BE2C (cell line): ENCODE measurements at regions not wholly inside any gene's neighbourhood (a gene's known extent, or its start where the extent isn't known, plus 50 kb on each side); places are given as distances from the start of the nearest gene placed in this dataset.
A peak's percentile ranks its signal among the peaks of the same experiment; 100 is the strongest.

ENCODE experiments used
- DNase-seq: peaks from one replicate; pipeline ENCODE4 v3.0.0-alpha.2; 2020
- H3K27me3 ChIP-seq: fragments of 250-450 bp; sonication (Bioruptor Pico); 2 replicates; pipeline ENCODE4 v1.5.1; 2020; ENCODE audit warnings: mild to moderate bottlenecking
- H3K36me3 ChIP-seq: fragments of 250-450 bp; sonication (Bioruptor Pico); 2 replicates; pipeline ENCODE4 v1.5.1; 2020; ENCODE audit warnings: mild to moderate bottlenecking
- H3K4me1 ChIP-seq: fragments of 250-450 bp; sonication (Bioruptor Pico); 2 replicates; pipeline ENCODE4 v1.5.1; 2020
- H3K4me3 ChIP-seq: 2 replicates; pipeline ENCODE4 v1.5.1; 2011; ENCODE audit warnings: low read depth, low read length
- H3K9me3 ChIP-seq: fragments of 250-450 bp; sonication (Bioruptor Pico); 2 replicates; pipeline ENCODE4 v1.5.1; 2020
- TF ChIP-seq, protein P1 (sequence below): IDR thresholded peaks from 2 replicates; pipeline ENCODE4 v1.5.1; 2012; ENCODE audit warnings: mild to moderate bottlenecking, low read depth, low read length

DNA sequence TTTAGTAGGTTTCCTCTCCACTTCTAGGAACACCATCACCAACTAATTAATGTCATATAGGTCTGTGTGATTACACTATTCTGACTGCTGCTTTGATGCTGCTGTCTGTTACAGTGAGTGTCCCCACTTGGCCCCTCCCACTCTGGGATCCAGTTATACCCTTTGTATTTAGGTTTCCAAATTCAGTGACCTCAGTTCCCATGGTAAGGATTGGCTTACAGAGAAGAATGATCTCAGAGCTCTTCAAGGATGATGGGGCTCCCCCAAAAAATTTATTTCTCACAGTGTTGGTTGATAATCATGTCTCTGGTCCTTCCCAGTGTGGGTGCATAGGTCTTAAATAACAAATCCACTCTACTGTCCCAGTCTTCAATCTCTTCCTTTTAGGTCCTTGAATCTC, 210.0 kb upstream of the MYL2 start:
- Histone ChIP-seq H3K4me3 (no peak overlapping the region), H3K4me1 (no peaks in the 10 kb centered on the region), H3K27me3 (no peaks in the 10 kb centered on the region), H3K36me3 (no peaks in the 10 kb centered on the region), H3K9me3 (0 out of 2 replicates have a peak, but pooled peaks cover 2% of the 10 kb centered on the region)
- no peak for DNase-seq
- TF ChIP-seq, protein P1, sequence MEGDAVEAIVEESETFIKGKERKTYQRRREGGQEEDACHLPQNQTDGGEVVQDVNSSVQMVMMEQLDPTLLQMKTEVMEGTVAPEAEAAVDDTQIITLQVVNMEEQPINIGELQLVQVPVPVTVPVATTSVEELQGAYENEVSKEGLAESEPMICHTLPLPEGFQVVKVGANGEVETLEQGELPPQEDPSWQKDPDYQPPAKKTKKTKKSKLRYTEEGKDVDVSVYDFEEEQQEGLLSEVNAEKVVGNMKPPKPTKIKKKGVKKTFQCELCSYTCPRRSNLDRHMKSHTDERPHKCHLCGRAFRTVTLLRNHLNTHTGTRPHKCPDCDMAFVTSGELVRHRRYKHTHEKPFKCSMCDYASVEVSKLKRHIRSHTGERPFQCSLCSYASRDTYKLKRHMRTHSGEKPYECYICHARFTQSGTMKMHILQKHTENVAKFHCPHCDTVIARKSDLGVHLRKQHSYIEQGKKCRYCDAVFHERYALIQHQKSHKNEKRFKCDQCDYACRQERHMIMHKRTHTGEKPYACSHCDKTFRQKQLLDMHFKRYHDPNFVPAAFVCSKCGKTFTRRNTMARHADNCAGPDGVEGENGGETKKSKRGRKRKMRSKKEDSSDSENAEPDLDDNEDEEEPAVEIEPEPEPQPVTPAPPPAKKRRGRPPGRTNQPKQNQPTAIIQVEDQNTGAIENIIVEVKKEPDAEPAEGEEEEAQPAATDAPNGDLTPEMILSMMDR: no peak

DNA sequence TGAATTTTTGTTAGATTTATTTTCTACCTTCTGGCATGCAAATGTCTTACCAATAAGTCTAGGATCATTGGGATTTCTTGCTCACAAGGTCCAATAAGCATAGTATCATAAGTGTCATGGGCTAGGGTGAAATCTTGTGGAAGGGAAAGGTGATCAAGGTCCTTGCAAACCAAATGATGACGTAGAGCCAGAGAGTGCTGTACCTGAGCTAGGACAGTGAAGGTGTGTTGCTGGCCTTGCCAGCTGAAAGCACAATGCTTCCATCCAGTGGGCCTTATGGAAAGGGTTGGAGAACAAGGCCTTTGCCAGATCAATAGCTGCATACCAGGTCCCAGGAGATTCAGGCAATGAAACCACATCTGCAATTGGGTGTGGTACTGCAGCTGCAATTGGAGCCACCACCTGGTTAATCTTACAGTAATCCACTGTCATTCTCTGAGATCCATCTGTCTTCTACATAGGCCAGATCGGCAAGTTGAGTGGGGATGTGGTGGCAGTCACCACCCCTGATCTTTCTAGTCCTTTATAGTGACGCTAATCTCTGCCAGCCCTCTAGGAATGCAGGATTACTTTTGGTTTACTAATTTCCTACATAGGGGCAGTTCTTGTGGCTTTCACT, 208.9 kb upstream of the MYL2 start:
- DNase-seq: no peak
- Histone ChIP-seq H3K4me3 (no peak overlapping the region), H3K36me3 (no peaks in the 10 kb centered on the region), H3K9me3 (0 out of 2 replicates have a peak, but pooled peaks cover 2% of the 10 kb centered on the region), H3K27me3 (no peaks in the 10 kb centered on the region), H3K4me1 (no peaks in the 10 kb centered on the region)
- TF ChIP-seq, protein P1: no peak

- H3K36me3 ChIP-seq: no peaks in the 10 kb centered on the region
- H3K4me1 ChIP-seq: peaks cover 6% of the 10 kb centered on the region
- DNase-seq: no peak
- H3K4me3 ChIP-seq: no peak overlapping the region
- TF ChIP-seq, protein P1: no peak
- 0 out of 2 replicates have a peak, but pooled peaks cover 2% of the 10 kb centered on the region for H3K9me3 ChIP-seq
- no peaks in the 10 kb centered on the region for H3K27me3 ChIP-seq
Measured at GRCh38 chr12:111126331-111126730, 206.0 kb upstream of the MYL2 start.

DNA sequence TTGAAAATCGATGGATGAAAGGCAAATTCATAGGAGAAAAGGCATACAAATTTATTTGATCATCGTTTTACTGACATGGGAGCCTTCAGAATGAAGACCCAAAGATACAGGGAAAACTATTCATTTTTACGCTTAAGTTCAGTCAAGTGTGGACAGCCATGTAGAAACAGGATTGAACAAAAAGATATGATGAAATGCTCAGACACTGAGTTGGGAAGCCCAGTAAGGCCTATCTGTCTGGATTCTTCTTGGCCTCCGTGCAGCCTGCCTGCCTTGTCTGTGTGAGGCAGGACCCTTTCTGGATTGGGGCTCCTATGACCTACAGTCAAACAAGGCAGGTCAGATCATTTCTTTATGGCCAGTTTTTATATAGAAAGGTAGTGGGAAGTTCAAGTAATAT, 203.8 kb upstream of the MYL2 start:
- Histone ChIP-seq H3K4me1 (peaks cover 6% of the 10 kb centered on the region), H3K36me3 (no peaks in the 10 kb centered on the region), H3K9me3 (no peaks in the 10 kb centered on the region), H3K27me3 (no peaks in the 10 kb centered on the region), H3K4me3 (no peak overlapping the region)
- TF ChIP-seq, protein P1: no peak
- DNase-seq: no peak

DNA sequence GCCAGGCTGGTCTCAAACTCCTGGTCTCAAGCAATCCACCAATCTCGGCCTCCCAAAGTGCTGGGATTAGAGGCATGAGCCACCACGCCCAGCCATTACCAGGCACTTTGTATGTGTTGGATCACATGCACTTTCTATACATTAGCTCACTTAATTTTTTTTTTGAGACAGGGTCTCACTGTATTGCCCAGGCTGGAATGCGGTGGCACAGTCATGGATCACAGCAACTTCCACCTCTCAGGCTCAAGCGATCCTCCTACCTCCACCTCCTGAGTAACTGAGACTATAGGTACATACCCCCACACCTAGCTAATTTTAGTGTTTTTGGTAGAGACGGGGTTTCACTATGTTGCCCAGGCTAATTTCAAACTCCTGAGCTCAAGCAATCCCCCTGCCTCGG, 203.0 kb upstream of the MYL2 start:
- TF ChIP-seq, protein P1: no peak
- Histone ChIP-seq H3K27me3 (no peaks in the 10 kb centered on the region), H3K4me3 (no peak overlapping the region), H3K36me3 (no peaks in the 10 kb centered on the region), H3K4me1 (peaks cover 6% of the 10 kb centered on the region), H3K9me3 (no peaks in the 10 kb centered on the region)
- no peak for DNase-seq

DNA sequence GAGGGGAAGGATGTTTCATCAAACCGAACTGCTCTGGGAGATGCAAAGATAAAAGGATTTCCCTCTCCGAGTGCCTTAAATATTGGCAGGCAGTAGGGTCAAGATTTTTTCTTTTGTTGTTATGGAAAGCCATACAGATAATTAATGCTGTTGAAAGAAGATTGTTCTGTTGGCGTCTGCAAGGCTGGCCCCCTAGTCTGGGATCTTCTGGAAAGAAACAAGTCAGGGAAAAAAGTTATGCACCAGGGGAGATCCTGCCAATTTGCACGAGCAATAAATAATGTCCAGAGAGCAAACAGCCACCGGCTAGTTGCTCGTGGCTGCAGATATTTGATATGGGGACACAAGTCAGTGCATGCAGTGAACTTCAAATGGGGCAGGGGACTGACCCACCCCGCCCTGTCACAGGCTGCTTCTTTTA, 202.1 kb upstream of the MYL2 start:
- Histone ChIP-seq H3K36me3 (no peaks in the 10 kb centered on the region), H3K4me3 (peak overlapping the region; percentile 23), H3K27me3 (no peaks in the 10 kb centered on the region), H3K4me1 (peaks cover 6% of the 10 kb centered on the region), H3K9me3 (no peaks in the 10 kb centered on the region)
- DNase-seq: no peak
- TF ChIP-seq, protein P1: no peak
